Activated CD4-positive, CD25-positive, alpha-beta regulatory T cell (primary cell): ENCODE measurements at regions not wholly inside any gene's neighbourhood (a gene's known extent, or its start where the extent isn't known, plus 50 kb on each side); places are given as distances from the start of the nearest gene placed in this dataset.
"Not testable (repeated sequence)": the region's sequence is repeated elsewhere in the genome, so short reads cannot be mapped to it uniquely, and the experiment has no call there.

Experiments
- DNase-seq, 4 experiments: peaks; one replicate each; lab custom pipeline; 2025; lab: John Stamatoyannopoulos, UW

GRCh38 chr6:3962291-3963280 lies 113.4 kb downstream of the FAM50B start:
- no peak for DNase-seq

DNA sequence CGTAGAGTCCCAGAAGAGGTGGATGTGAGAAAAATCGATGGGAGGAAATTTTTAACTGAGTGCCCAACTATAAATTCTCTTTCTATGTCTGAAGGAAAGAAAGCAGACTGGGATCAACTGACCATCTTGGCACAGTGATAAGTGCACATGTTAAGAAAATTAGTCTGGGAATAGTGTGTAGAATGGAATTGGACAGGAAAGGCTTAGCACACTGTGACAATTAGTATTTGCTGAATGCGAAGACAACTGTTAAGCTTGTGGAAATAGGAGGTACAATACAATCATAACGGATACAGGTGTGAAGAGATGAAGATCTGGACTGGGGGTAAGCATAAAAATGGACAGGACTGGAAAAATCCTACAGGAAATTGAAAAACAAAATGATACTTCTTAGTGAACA lies 114.3 kb downstream of the FAM50B start:
- no peak for DNase-seq

DNA sequence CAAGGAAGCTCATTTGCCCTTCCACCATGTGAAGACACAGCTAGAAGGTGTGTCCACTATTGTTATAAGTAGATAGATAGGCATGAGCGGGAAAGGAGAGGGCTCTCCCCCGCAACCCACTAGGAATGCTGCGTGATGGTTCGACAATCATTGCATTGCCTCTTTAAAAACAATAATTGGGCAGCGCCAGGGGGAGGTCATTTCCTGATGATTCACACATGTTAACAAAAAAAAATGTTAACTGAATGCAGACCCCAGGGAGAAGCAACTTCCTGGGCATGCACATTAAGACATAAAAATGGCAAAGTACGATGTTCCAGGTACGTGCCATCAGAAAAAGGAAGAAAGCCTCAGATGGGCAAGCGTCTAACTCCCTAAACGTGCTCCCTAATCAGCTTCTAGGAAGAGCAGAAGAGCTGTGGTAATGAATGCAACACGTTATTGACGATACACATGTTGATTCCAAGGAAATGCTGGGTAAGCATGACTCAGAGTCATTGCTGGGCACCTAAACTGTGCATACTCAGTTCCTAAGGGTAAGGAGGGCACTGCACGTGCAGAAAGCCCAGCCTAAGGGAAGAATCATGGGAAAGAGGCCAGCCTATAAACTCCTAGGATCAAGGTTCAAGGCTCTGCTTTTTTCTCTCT lies 113.7 kb downstream of the FAM217A start:
- DNase-seq, result no peak

GRCh38 chr6:3966426-3966825 lies 112.5 kb downstream of the FAM217A start:
- DNase-seq, result no peak

- no peak for DNase-seq
Observed at GRCh38 chr6:3970097-3970496, 108.8 kb downstream of the FAM217A start.

DNA sequence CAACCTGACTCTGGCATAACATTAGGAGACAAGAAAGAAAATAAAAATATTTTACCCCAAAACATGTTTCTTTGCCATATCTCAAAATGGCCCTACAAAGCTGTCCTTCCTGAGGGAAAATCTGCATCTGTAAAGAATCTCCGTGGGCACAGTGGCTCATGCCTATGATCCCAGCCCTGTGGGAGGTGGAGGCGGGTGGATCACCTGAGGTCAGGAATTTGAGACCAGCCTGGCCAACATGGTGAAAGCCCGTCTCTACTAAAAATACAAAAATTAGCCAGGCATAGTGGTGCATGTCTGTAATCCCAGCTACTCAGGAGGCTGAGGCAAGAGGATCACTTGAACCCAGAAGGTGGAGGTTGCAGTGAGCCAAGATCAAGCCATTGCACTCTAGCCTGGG lies 105.8 kb downstream of the FAM217A start:
- not testable (repeated sequence) for DNase-seq

- DNase-seq, result peak in 1 of 4 experiments; percentile 20
Observed at GRCh38 chr6:3977875-3978711, 100.8 kb downstream of the FAM217A start.

GRCh38 chr6:3978966-3979365 lies 100.0 kb downstream of the FAM217A start:
- not testable (repeated sequence) for DNase-seq

DNA sequence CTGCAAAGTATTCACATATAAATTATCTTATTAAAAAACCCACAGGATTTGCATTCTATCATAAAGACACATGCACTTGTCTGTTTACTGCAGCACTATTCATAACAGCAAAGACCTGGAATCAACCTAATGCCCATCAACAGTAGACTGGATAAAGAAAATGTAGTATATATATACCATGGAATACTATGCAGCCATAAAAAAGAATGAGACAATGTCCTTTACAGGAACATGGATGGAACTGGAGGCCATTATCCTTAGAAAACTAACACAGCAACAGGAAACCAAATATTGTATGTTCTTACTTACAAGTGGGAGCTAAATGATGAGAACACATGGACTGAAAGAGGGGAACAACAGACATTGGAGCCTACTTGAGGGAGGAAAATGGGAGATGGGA lies 97.0 kb downstream of the FAM217A start:
- DNase-seq, result no peak

- DNase-seq, result no peak
Observed at GRCh38 chr6:3983778-3984177, 95.2 kb downstream of the FAM217A start.

DNA sequence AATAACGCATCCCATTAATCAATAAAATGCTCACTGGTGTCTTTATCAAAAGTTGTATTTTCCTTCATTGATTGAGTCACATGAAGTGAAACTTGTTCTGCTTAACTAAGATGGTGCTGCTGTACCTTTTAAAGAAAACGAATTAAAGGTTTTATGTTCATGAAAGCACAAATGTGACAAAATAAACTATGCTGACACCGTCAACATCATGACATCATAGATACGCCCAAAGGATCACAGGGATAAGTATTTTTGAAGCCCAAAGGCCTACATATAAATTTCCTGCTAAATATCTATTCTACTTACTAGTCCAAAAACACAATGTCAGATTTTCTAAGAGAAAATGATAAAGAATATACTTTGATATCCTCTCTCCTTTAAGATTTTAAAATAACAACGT lies 94.4 kb downstream of the FAM217A start:
- DNase-seq, result no peak

GRCh38 chr6:3986241-3986640 lies 92.7 kb downstream of the FAM217A start:
- no peak for DNase-seq

DNA sequence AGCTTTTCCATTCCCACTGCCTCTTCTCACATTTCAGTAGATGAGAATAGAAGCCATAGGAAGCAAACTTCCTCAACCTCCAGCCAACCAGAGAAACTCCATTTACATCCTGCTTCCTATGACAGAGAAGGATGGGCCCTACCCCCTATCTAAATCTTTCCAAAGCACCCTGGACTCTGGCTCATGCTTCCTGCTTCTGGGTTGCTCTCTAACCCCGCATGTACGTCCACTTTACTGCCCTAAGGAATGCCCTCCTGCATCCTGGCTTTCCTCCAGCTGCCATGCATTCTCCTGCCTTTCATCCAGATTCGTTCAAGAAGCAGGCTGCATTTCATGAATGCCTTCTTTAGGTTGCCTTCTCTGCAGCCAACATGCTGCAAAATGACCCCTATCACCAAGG lies 91.9 kb downstream of the FAM217A start:
- no peak for DNase-seq

DNA sequence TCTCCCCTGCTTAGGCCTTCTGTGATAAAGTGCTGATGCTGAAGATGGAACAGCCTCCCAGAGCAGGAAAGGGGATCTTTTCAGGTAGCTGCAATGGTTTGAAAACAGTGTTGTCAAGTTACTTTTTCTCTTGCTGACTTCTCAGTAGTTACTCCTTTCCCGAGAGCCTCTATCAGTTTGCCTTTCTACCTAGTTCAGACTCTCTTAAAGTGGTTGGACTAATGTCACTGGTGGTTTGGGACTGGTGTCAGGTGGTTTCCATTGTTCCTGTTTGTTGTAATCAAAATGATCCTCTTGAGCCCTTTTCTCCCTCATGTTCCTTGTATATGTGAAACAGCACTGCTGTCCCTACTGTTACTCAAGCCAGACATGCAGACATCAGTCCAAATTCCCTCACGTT lies 91.4 kb downstream of the FAM217A start:
- no peak for DNase-seq

GRCh38 chr6:3990692-3991491 lies 88.0 kb downstream of the FAM217A start:
- DNase-seq, result peak; percentile 28 to 66 (median 40)

GRCh38 chr6:3991941-3992340 lies 87.0 kb downstream of the FAM217A start:
- no peak for DNase-seq

GRCh38 chr6:3996349-3996748 lies 82.6 kb downstream of the FAM217A start:
- DNase-seq, result no peak

DNA sequence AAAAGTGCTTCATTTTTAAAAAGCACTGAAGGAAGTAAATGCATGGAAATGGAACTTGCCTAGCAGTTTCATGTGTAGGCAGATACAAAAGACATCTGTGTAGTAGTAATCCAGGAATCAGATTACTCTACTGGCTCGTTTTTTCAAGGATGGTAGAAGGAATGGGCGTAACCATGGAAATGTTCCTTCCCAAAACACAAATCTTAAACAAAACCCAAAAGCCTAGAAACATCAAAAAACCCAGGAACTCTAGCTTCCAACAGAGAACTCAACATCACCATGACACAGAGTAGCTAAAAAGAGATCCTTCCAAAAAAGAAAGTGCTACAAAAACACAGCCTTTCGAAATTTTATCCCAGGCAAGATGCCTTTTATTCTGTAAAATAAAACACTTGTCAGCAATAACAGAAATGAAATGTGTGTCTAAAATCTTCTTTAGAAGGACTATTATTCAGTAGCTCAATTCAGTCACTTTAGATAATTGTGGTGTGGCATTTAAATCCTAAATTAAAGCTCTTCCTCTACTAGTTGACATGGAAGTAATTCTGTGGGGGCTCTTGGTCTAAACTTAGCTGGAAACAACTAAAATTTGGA lies 81.7 kb downstream of the FAM217A start:
- no peak for DNase-seq

DNA sequence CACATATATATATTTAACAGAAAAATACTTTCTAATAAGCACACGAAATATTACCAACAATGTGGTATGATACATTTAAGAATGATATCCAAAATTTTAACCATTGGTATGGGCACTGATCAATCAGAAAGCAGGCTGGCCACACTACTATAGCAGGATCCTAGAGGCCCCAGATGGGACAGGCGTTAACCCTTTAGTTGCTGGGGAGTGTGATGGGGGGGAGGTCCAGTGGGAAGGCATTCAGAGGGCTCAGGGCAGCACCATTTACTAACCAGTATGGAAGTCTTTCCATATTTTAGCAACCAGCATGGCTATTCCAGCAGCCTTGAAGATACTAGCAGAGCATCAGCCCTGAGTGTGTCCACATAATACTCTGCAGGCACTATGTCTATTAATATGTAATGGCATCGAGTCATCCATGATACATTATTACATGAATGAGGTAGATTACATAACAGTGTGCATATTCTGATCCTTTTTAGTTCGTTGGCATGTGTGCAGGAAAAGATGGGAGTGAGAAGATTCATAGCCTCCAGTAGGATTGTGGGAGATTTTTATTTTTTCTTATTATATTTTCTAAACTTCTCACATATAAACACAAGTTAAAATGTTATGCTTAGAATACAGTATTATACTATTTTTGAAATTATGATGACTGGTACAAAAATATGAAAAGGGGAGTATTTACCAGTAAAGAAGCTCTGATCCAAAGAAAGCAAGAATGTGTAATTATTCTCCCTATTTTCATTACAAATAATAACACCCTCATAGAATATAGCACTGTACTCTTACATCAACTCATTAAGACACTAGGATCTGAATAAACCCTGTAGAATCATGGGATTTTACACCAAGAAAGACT lies 78.9 kb downstream of the FAM217A start:
- DNase-seq, result no peak

DNA sequence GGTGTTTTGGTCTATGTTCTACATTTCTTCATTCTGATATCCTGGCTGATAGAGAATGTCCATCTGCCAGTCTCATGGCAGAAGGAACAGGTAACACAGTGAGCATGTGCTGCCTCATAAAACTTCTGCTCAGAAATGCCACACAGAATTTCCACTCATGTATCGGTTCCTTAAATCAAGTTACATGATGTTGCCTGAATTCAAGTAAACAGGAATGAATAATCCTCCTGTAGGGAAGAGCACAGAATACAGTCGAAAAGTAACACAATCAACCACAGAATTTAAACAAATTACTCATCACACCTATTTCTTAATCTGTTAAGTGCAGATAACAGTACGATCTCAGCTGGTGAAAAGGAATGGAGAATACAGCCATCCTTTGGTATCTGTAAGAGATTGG lies 74.7 kb downstream of the FAM217A start:
- DNase-seq, result no peak
